ENCODE measurements at regions not wholly inside any gene's neighbourhood (a gene's known extent, or its start where the extent isn't known, plus 50 kb on each side); places are given as distances from the start of the nearest gene placed in this dataset.

- TF ChIP-seq CTCF (IDR thresholded peaks at IDR 0.05; ENCODE audit: extremely low read depth, missing control alignments), result no peak
- no peak for DNase-seq (ENCODE audit: low spot score)
Measured at GRCh38 chr12:115606040-115606439, 671.5 kb downstream of the MED13L start.

- no peak for DNase-seq (ENCODE audit: low spot score)
- TF ChIP-seq CTCF (IDR thresholded peaks at IDR 0.05; ENCODE audit: extremely low read depth, missing control alignments), result no peak
Measured at GRCh38 chr12:115598871-115599811, 678.4 kb downstream of the MED13L start.

DNA sequence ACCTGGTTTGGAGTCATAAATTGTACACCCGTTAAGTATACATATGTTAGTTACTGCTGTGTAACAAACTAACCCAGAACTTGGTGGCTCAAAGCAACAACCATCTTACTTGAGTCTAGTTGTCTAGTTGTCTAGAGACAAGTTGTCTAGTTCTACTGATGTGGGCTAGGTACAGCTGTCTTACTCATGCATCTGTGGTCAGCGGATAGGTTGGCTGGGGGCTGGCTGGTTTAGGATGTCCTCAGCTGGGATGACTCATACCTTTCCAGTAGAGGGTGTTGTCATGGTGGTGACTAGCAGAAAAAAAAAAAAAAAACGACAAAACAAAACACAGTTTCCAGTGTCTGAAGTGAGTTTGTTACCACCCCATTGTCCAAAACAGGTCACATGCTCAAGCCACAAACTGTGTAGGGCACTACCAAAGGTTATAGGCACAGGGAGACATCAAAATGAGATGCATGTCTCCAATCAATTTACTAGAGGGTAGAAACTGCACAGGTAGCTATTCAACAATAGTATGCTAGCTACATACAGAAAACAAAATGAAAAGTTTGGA is 680.3 kb downstream of the MED13L start:
- DNase-seq (ENCODE audit: low spot score), result no peak
- TF ChIP-seq CTCF (IDR thresholded peaks at IDR 0.05; ENCODE audit: extremely low read depth, missing control alignments), result no peak

DNA sequence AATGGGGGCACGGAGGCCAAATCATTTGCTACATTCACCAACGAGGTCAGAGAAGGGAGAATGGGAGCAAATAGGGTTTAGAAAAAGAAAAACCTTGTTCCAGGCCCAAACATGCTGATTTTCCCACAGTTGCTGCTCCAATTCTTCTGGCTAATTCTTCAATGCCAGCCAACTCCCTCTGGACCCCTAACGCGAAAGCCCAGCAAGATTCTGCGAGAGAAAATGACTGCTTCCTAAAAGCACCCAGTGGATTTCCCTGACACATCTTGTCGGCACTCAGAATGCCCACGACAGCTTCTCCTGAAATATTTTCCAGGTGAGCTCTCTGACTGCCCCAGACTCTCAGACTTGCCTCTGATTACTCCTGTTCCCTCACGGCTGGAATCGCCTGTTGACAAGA is 689.4 kb downstream of the MED13L start:
- no peak for DNase-seq (ENCODE audit: low spot score)
- TF ChIP-seq CTCF (IDR thresholded peaks at IDR 0.05; ENCODE audit: extremely low read depth, missing control alignments), result no peak

GRCh38 chr12:115584156-115584555 is 693.3 kb downstream of the MED13L start:
- no peak for TF ChIP-seq CTCF (IDR thresholded peaks at IDR 0.05; ENCODE audit: extremely low read depth, missing control alignments)
- DNase-seq (ENCODE audit: low spot score), result no peak

- no peak for DNase-seq (ENCODE audit: low spot score)
- no peak for TF ChIP-seq CTCF (IDR thresholded peaks at IDR 0.05; ENCODE audit: extremely low read depth, missing control alignments)
Measured at GRCh38 chr12:115583591-115583990, 693.9 kb downstream of the MED13L start.

GRCh38 chr12:115577401-115577800 is 700.1 kb downstream of the MED13L start:
- no peak for TF ChIP-seq CTCF (IDR thresholded peaks at IDR 0.05; ENCODE audit: extremely low read depth, missing control alignments)
- no peak for DNase-seq (ENCODE audit: low spot score)

Data from GM20000 (cell line).